Testis (tissue), 2 donors: ENCODE measurements at regions not wholly inside any gene's neighbourhood (a gene's known extent, or its start where the extent isn't known, plus 50 kb on each side); places are given as distances from the start of the nearest gene placed in this dataset.

Experiments used
- POLR2A ChIP-seq: fragments of 450-650 bp; IDR thresholded peaks from one replicate; pipeline ENCODE4 v1.6.1; 2017; ENCODE audit warnings: antibody characterized with exemption, mild to moderate bottlenecking, moderate library complexity
- TF ChIP-seq, protein P1 (sequence below), 3 experiments: fragments of 450-650 bp in 2 of 3; fragments of 200-600 bp in 1 of 3; sonication (generic) in 1 of 3; IDR thresholded peaks; one replicate each; pipeline ENCODE4 v1.5.1; 2016 to 2019; ENCODE audit warnings: antibody characterized with exemption in 3 of 3, mild to moderate bottlenecking in 2 of 3, moderate library complexity in 1 of 3

DNA sequence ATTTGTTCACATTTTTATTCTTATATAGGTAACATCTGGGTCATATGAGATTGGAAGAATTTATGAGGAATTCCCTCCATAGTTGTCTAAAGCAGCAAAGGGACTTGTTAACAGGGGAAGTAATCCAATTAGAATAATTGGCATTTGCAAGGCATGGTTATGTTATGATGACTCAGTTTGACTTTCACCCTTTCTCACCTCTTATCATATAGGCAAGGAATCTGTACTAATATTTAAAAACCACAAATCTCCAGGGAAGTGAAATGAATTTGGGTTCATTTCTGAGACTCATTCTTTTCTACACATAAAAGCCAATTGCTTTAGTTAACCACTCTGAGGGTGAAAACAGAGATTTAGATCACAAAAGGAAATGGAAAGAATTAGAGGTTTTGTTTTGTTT lies 281.5 kb upstream of the DKK2 start:
- TF ChIP-seq, protein P1, sequence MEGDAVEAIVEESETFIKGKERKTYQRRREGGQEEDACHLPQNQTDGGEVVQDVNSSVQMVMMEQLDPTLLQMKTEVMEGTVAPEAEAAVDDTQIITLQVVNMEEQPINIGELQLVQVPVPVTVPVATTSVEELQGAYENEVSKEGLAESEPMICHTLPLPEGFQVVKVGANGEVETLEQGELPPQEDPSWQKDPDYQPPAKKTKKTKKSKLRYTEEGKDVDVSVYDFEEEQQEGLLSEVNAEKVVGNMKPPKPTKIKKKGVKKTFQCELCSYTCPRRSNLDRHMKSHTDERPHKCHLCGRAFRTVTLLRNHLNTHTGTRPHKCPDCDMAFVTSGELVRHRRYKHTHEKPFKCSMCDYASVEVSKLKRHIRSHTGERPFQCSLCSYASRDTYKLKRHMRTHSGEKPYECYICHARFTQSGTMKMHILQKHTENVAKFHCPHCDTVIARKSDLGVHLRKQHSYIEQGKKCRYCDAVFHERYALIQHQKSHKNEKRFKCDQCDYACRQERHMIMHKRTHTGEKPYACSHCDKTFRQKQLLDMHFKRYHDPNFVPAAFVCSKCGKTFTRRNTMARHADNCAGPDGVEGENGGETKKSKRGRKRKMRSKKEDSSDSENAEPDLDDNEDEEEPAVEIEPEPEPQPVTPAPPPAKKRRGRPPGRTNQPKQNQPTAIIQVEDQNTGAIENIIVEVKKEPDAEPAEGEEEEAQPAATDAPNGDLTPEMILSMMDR (IDR thresholded peaks at IDR 0.05), result no peak
- TF ChIP-seq POLR2A, result no peak
